HepG2 (cell line): ENCODE measurements at regions not wholly inside any gene's neighbourhood (a gene's known extent, or its start where the extent isn't known, plus 50 kb on each side); places are given as distances from the start of the nearest gene placed in this dataset.

Experiments used
- BCL6 ChIP-seq: IDR thresholded peaks from 2 replicates; pipeline ENCODE4 v1.6.1; 2016; ENCODE audit warnings: missing genetic modification reagents, missing compliant biosample characterization
- HMGA1 ChIP-seq: sonication (generic); formaldehyde crosslinking; conservative IDR thresholded peaks from 2 replicates; pipeline ENCODE4 v1.4.0; 2020; ENCODE audit warnings: missing genetic modification reagents
- HNRNPH1 ChIP-seq: fragments of 200-400 bp; formaldehyde crosslinking; optimal IDR thresholded peaks from 2 replicates; pipeline ENCODE3; 2017; ENCODE audit warnings: mild to moderate bottlenecking, low read depth, low read length
- ISL2 ChIP-seq: sonication (generic); formaldehyde crosslinking; IDR thresholded peaks from 2 replicates; pipeline ENCODE4 v1.5.0; 2020; ENCODE audit warnings: missing genetic modification reagents
- KMT2A ChIP-seq: sonication (generic); formaldehyde crosslinking; IDR thresholded peaks from 2 replicates; pipeline ENCODE4 v1.4.0; 2020; ENCODE audit warnings: missing genetic modification reagents
- MAFF ChIP-seq: IDR thresholded peaks from 2 replicates; pipeline ENCODE4 v1.6.1; 2011; ENCODE audit warnings: low read depth, low read length, improper control_type of control experiment
- NCOA2 ChIP-seq: sonication (generic); formaldehyde crosslinking; IDR thresholded peaks from 2 replicates; pipeline ENCODE4 v1.8.0; 2022; ENCODE audit warnings: inconsistent platforms
- PATZ1 ChIP-seq: sonication (generic); formaldehyde crosslinking; IDR thresholded peaks from 2 replicates; pipeline ENCODE4 v1.4.0; 2020; ENCODE audit warnings: missing genetic modification reagents
- SOX13 ChIP-seq, 3 experiments: fragments of 450-650 bp in 1 of 3; sonication (generic) in 1 of 3; formaldehyde crosslinking in 1 of 3; IDR thresholded peaks in 2 of 3; conservative IDR thresholded peaks in 1 of 3; 2 replicates each; pipeline versions ENCODE4 v1.5.0 to v1.6.1; 2016 to 2020; ENCODE audit warnings: antibody characterized with exemption in 1 of 3, mild to moderate bottlenecking in 1 of 3, missing compliant biosample characterization in 1 of 3, missing genetic modification reagents in 1 of 3, moderate library complexity in 1 of 3
- ZFP62 ChIP-seq: sonication (generic); formaldehyde crosslinking; IDR thresholded peaks from 2 replicates; pipeline ENCODE4 v1.4.0; 2020; ENCODE audit warnings: missing genetic modification reagents
- ZNF350 ChIP-seq: sonication (generic); formaldehyde crosslinking; IDR thresholded peaks from 2 replicates; pipeline ENCODE4 v1.4.0; 2020; ENCODE audit warnings: mild to moderate bottlenecking, low read depth, missing genetic modification reagents, borderline replicate concordance
- ZNF607 ChIP-seq: sonication (generic); formaldehyde crosslinking; IDR thresholded peaks from 2 replicates; pipeline ENCODE4 v1.5.1; 2020; ENCODE audit warnings: missing genetic modification reagents, mild to moderate bottlenecking, borderline replicate concordance
- ZNF713 ChIP-seq: sonication (generic); formaldehyde crosslinking; IDR thresholded peaks from 2 replicates; pipeline ENCODE4 v1.4.0; 2020; ENCODE audit warnings: mild to moderate bottlenecking, missing genetic modification reagents
- ZNF781 ChIP-seq: sonication (generic); formaldehyde crosslinking; IDR thresholded peaks from 2 replicates; pipeline ENCODE4 v1.5.1; 2020; ENCODE audit warnings: borderline replicate concordance, mild to moderate bottlenecking, missing genetic modification reagents; ENCODE audit errors: not compliant biosample characterization
- ZNF83 ChIP-seq: sonication (generic); formaldehyde crosslinking; IDR thresholded peaks from 2 replicates; pipeline ENCODE4 v1.4.0; 2020; ENCODE audit warnings: missing genetic modification reagents, mild to moderate bottlenecking, borderline replicate concordance
- ZSCAN12 ChIP-seq: sonication (generic); formaldehyde crosslinking; IDR thresholded peaks from 2 replicates; pipeline ENCODE4 v1.9.0; 2021; ENCODE audit warnings: mild to moderate bottlenecking, missing genetic modification reagents
- ZSCAN9 ChIP-seq: IDR thresholded peaks from 2 replicates; pipeline ENCODE4 v1.6.1; 2016; ENCODE audit warnings: borderline replicate concordance
- TF ChIP-seq, protein P1 (sequence below): sonication (generic); formaldehyde crosslinking; conservative IDR thresholded peaks from 2 replicates; pipeline ENCODE4 v1.4.0; 2020; ENCODE audit warnings: missing genetic modification reagents
- TF ChIP-seq, protein P2 (sequence below): sonication (generic); IDR thresholded peaks from 2 replicates; pipeline ENCODE4 v1.6.1; 2016; ENCODE audit warnings: low read depth, borderline replicate concordance
- TF ChIP-seq, protein P3 (sequence below): sonication (generic); formaldehyde crosslinking; IDR thresholded peaks from 2 replicates; pipeline ENCODE4 v1.5.0; 2020; ENCODE audit warnings: missing genetic modification reagents
- TF ChIP-seq, protein P4 (sequence below): sonication (generic); formaldehyde crosslinking; conservative IDR thresholded peaks from 2 replicates; pipeline ENCODE4 v1.4.0; 2020; ENCODE audit warnings: missing genetic modification reagents

DNA sequence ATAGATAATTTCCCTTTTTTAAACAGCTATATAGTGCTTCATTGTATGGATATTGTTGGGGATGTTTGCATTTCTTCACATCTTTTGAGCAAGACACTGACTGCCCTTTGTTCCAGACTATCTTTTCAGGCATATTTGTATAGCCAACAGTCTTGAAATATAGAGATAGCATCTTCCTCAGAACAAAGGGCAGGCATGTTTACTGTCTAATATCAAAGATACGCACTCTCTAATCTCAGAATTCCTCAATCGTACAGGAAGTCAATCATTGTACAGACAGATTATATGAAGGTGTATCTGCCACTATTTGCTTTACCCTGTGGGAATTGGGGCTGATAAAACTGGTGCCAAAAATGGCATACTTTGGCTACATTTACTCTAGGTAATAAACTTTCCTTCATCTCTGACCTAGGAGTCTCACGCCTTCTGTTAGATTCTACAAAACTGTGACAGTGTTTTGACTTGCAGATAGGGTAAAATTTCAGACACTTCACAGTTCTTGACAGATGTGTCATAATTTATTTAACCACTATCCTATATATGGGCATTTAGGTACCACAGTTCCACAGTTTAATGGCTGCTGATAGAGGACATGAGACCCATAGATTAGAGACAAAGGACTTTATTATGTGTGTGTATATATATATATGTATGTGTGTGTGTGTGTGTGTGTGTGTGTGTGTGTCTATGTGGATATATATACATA lies 321.0 kb downstream of the IGSF11 start (continued):
- TF ChIP-seq, protein P1, sequence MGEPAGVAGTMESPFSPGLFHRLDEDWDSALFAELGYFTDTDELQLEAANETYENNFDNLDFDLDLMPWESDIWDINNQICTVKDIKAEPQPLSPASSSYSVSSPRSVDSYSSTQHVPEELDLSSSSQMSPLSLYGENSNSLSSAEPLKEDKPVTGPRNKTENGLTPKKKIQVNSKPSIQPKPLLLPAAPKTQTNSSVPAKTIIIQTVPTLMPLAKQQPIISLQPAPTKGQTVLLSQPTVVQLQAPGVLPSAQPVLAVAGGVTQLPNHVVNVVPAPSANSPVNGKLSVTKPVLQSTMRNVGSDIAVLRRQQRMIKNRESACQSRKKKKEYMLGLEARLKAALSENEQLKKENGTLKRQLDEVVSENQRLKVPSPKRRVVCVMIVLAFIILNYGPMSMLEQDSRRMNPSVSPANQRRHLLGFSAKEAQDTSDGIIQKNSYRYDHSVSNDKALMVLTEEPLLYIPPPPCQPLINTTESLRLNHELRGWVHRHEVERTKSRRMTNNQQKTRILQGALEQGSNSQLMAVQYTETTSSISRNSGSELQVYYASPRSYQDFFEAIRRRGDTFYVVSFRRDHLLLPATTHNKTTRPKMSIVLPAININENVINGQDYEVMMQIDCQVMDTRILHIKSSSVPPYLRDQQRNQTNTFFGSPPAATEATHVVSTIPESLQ (CRISPR knock-in tag): no peak
- TF ChIP-seq KMT2A (CRISPR knock-in tag): no peak
- no peak for TF ChIP-seq HNRNPH1
- TF ChIP-seq, protein P2, sequence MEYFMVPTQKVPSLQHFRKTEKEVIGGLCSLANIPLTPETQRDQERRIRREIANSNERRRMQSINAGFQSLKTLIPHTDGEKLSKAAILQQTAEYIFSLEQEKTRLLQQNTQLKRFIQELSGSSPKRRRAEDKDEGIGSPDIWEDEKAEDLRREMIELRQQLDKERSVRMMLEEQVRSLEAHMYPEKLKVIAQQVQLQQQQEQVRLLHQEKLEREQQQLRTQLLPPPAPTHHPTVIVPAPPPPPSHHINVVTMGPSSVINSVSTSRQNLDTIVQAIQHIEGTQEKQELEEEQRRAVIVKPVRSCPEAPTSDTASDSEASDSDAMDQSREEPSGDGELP: no peak
- TF ChIP-seq BCL6: peak; percentile 62
- TF ChIP-seq ZNF350 (CRISPR knock-in tag): no peak
- TF ChIP-seq ZFP62 (CRISPR knock-in tag): no peak
- TF ChIP-seq MAFF: no peak
- no peak for TF ChIP-seq ZNF83
- peak; percentile 49; the same call in 1 of the 2 replicates for TF ChIP-seq ISL2 (CRISPR knock-in tag)
- TF ChIP-seq ZNF607 (CRISPR knock-in tag): no peak
- no peak for TF ChIP-seq ZSCAN9 (CRISPR knock-in tag)
- no peak for TF ChIP-seq ZSCAN12 (CRISPR knock-in tag)
- no peak for TF ChIP-seq ZNF781 (CRISPR knock-in tag)
- peak; percentile 80; the same call in 1 of the 2 replicates for TF ChIP-seq NCOA2
- no peak for TF ChIP-seq HMGA1
- no peak for TF ChIP-seq ZNF713
- TF ChIP-seq SOX13 (IDR thresholded peaks at IDR 0.05): peak; percentile 46; the same call in 1 of the 2 replicates
- peak in 1 of 2 experiments; percentile 88; a peak in 2 of 4 replicates for TF ChIP-seq SOX13 (CRISPR knock-in tag; conservative IDR thresholded peaks at IDR 0.05 in 1 of 2, IDR thresholded peaks at IDR 0.05 in 1 of 2)
- TF ChIP-seq, protein P3, sequence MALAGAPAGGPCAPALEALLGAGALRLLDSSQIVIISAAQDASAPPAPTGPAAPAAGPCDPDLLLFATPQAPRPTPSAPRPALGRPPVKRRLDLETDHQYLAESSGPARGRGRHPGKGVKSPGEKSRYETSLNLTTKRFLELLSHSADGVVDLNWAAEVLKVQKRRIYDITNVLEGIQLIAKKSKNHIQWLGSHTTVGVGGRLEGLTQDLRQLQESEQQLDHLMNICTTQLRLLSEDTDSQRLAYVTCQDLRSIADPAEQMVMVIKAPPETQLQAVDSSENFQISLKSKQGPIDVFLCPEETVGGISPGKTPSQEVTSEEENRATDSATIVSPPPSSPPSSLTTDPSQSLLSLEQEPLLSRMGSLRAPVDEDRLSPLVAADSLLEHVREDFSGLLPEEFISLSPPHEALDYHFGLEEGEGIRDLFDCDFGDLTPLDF (CRISPR knock-in tag): no peak
- TF ChIP-seq, protein P4, sequence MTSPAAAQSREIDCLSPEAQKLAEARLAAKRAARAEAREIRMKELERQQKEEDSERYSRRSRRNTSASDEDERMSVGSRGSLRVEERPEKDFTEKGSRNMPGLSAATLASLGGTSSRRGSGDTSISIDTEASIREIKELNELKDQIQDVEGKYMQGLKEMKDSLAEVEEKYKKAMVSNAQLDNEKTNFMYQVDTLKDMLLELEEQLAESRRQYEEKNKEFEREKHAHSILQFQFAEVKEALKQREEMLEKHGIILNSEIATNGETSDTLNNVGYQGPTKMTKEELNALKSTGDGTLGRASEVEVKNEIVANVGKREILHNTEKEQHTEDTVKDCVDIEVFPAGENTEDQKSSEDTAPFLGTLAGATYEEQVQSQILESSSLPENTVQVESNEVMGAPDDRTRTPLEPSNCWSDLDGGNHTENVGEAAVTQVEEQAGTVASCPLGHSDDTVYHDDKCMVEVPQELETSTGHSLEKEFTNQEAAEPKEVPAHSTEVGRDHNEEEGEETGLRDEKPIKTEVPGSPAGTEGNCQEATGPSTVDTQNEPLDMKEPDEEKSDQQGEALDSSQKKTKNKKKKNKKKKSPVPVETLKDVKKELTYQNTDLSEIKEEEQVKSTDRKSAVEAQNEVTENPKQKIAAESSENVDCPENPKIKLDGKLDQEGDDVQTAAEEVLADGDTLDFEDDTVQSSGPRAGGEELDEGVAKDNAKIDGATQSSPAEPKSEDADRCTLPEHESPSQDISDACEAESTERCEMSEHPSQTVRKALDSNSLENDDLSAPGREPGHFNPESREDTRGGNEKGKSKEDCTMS (CRISPR knock-in tag): no peak
- no peak for TF ChIP-seq PATZ1 (CRISPR knock-in tag)
